ENCODE measurements at regions not wholly inside any gene's neighbourhood (a gene's known extent, or its start where the extent isn't known, plus 50 kb on each side); places are given as distances from the start of the nearest gene placed in this dataset.
A peak's percentile ranks its signal among the peaks of the same experiment; 100 is the strongest.

- TF ChIP-seq, protein P1, sequence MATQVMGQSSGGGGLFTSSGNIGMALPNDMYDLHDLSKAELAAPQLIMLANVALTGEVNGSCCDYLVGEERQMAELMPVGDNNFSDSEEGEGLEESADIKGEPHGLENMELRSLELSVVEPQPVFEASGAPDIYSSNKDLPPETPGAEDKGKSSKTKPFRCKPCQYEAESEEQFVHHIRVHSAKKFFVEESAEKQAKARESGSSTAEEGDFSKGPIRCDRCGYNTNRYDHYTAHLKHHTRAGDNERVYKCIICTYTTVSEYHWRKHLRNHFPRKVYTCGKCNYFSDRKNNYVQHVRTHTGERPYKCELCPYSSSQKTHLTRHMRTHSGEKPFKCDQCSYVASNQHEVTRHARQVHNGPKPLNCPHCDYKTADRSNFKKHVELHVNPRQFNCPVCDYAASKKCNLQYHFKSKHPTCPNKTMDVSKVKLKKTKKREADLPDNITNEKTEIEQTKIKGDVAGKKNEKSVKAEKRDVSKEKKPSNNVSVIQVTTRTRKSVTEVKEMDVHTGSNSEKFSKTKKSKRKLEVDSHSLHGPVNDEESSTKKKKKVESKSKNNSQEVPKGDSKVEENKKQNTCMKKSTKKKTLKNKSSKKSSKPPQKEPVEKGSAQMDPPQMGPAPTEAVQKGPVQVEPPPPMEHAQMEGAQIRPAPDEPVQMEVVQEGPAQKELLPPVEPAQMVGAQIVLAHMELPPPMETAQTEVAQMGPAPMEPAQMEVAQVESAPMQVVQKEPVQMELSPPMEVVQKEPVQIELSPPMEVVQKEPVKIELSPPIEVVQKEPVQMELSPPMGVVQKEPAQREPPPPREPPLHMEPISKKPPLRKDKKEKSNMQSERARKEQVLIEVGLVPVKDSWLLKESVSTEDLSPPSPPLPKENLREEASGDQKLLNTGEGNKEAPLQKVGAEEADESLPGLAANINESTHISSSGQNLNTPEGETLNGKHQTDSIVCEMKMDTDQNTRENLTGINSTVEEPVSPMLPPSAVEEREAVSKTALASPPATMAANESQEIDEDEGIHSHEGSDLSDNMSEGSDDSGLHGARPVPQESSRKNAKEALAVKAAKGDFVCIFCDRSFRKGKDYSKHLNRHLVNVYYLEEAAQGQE (IDR thresholded peaks at IDR 0.05) = no peak
- TF ChIP-seq ZBTB33 (IDR thresholded peaks at IDR 0.05) (no peak), RAD21 (IDR thresholded peaks at IDR 0.05) (no peak), RXRA (IDR thresholded peaks at IDR 0.05) (no peak), FOXA2 (IDR thresholded peaks at IDR 0.05) (no peak)
Measured at GRCh38 chr5:125010356-125010755, 263.9 kb upstream of the ZNF608 start (continued).

- DNase-seq (ENCODE audit: low spot score) = no peak
- TF ChIP-seq NR2F2 (IDR thresholded peaks at IDR 0.05) (no peak), HNF4G (IDR thresholded peaks at IDR 0.05) (no peak), SP1 (IDR thresholded peaks at IDR 0.05) (no peak), TAF1 (conservative IDR thresholded peaks at IDR 0.05) (no peak), MAX (IDR thresholded peaks at IDR 0.05) (no peak), JUND (IDR thresholded peaks at IDR 0.05) (no peak), HNF4A (conservative IDR thresholded peaks at IDR 0.05) (no peak), RAD21 (IDR thresholded peaks at IDR 0.05) (no peak), RXRA (IDR thresholded peaks at IDR 0.05) (no peak), FOXA1 (IDR thresholded peaks at IDR 0.05) (no peak), ATF3 (IDR thresholded peaks at IDR 0.05) (no peak), YY1 (IDR thresholded peaks at IDR 0.05) (no peak), EGR1 (IDR thresholded peaks at IDR 0.05; ENCODE audit: low read depth in 2 of 2) (no peak), GABPA (IDR thresholded peaks at IDR 0.05 in 1 of 2, conservative IDR thresholded peaks at IDR 0.05 in 1 of 2) (no peak)
- TF ChIP-seq, protein P2, sequence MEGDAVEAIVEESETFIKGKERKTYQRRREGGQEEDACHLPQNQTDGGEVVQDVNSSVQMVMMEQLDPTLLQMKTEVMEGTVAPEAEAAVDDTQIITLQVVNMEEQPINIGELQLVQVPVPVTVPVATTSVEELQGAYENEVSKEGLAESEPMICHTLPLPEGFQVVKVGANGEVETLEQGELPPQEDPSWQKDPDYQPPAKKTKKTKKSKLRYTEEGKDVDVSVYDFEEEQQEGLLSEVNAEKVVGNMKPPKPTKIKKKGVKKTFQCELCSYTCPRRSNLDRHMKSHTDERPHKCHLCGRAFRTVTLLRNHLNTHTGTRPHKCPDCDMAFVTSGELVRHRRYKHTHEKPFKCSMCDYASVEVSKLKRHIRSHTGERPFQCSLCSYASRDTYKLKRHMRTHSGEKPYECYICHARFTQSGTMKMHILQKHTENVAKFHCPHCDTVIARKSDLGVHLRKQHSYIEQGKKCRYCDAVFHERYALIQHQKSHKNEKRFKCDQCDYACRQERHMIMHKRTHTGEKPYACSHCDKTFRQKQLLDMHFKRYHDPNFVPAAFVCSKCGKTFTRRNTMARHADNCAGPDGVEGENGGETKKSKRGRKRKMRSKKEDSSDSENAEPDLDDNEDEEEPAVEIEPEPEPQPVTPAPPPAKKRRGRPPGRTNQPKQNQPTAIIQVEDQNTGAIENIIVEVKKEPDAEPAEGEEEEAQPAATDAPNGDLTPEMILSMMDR (IDR thresholded peaks at IDR 0.05; ENCODE audit: low read depth, low read length, missing input control) = no peak
- TF ChIP-seq, protein P1 (IDR thresholded peaks at IDR 0.05) = no peak
- Histone ChIP-seq H3K36me3 (ENCODE audit: control insufficient read depth in 4 of 4, insufficient read depth in 3 of 4, low read depth in 1 of 4, low read length in 3 of 4) (no peaks in the 10 kb centered on the region), H3K9ac (ENCODE audit: low read depth in 1 of 2, low read length in 2 of 2) (no peak overlapping the region), H3K4me3 (ENCODE audit: low read depth in 1 of 3, low read length in 3 of 3) (peak overlapping the region in 2 of 3 donors; percentile 34 to 38), H3K4me1 (ENCODE audit: control insufficient read depth in 4 of 4, insufficient read depth in 4 of 4, low read length in 3 of 4) (peaks cover 0 to 22% (median 20%) of the 10 kb centered on the region in 4 donors), H3K9me3 (ENCODE audit: control insufficient read depth in 4 of 4, low read length in 3 of 4) (no peaks in the 10 kb centered on the region), H3K27me3 (ENCODE audit: control insufficient read depth in 4 of 4, insufficient read depth in 4 of 4, low read length in 3 of 4) (no peaks in the 10 kb centered on the region), H3K27ac (ENCODE audit: low read depth in 1 of 2, low read length in 2 of 2) (no peak overlapping the region)
- WGBS = 71% methylated on average over 5 of the region's 5 CpGs
Measured at GRCh38 chr5:125011014-125011413, 264.6 kb upstream of the ZNF608 start.

All from liver (tissue), 8 donors.